ENCODE measurements at regions not wholly inside any gene's neighbourhood (a gene's known extent, or its start where the extent isn't known, plus 50 kb on each side); places are given as distances from the start of the nearest gene placed in this dataset.
"Not testable (repeated sequence)": the region's sequence is repeated elsewhere in the genome, so short reads cannot be mapped to it uniquely, and the experiment has no call there.

GRCh38 chr21:14040386-14040785 lies 170.4 kb downstream of the LIPI start:
- H3K4me1 ChIP-seq (ENCODE audit: insufficient read depth, low read length), result no peaks in the 10 kb centered on the region
- no peak overlapping the region for H3K9ac ChIP-seq (ENCODE audit: insufficient read depth, low read depth, low read length)
- DNase-seq (ENCODE audit: low spot score), result no peak
- H3K27ac ChIP-seq (ENCODE audit: extremely low read length, insufficient read depth, low read length), result no peak overlapping the region
- no peak for ATAC-seq
- no peaks in the 10 kb centered on the region for H3K27me3 ChIP-seq (ENCODE audit: control insufficient read depth in 1 of 2, insufficient read depth in 2 of 2, low read length in 2 of 2)
- intact Hi-C loops (cut with micrococcal nuclease; ENCODE audit: unreplicated experiment), result no loop called here
- no peaks in the 10 kb centered on the region for H3K36me3 ChIP-seq (replicated peaks in 1 of 2; ENCODE audit: control insufficient read depth in 1 of 2, insufficient read depth in 2 of 2, low read length in 2 of 2)
- ChIA-PET POLR2A (no interaction called here), CTCF (ENCODE audit: low intra/inter-chr PET ratio, low total read pairs) (no interaction called here)
- peaks cover 2% of the 10 kb centered on the region for H3K79me2 ChIP-seq (ENCODE audit: insufficient read depth, low read length)
- in situ Hi-C loops (cut with HindIII; ENCODE audit: extremely low pct_ligation_motif_present, low pct_unique_long_range_greater_than_20kb), result no loop called here
- H3K4me2 ChIP-seq (ENCODE audit: low read depth, low read length), result no peak overlapping the region
- no peak for FAIRE-seq
- no peaks in the 10 kb centered on the region for H4K20me1 ChIP-seq (ENCODE audit: insufficient read depth, low read length)
- TF ChIP-seq ZBTB37 (CRISPR knock-in tag; IDR thresholded peaks at IDR 0.05), result no peak
- no TSS peak for BruUV-seq (replicated peaks)
- H2AFZ ChIP-seq (ENCODE audit: low read length), result no peak overlapping the region
- H3K4me3 ChIP-seq (replicated peaks in 1 of 3; ENCODE audit: insufficient read depth in 1 of 3, low read depth in 2 of 3, low read length in 3 of 3), result no peak overlapping the region
- no peaks in the 10 kb centered on the region for H3K9me3 ChIP-seq (ENCODE audit: low read length)
- 92% methylated on average over 2 of the region's 2 CpGs for WGBS (ENCODE audit: low lambda C conversion rate)

GRCh38 chr21:14028619-14029018 lies 182.1 kb downstream of the LIPI start:
- in situ Hi-C loops (cut with HindIII; ENCODE audit: extremely low pct_ligation_motif_present, low pct_unique_long_range_greater_than_20kb); H3K27me3 ChIP-seq (ENCODE audit: control insufficient read depth in 1 of 2, insufficient read depth in 2 of 2, low read length in 2 of 2); DNase-seq (ENCODE audit: low spot score); H4K20me1 ChIP-seq (ENCODE audit: insufficient read depth, low read length); H3K9me3 ChIP-seq (ENCODE audit: low read length); H2AFZ ChIP-seq (ENCODE audit: low read length); H3K27ac ChIP-seq (ENCODE audit: extremely low read length, insufficient read depth, low read length); BruUV-seq (replicated peaks); H3K79me2 ChIP-seq (ENCODE audit: insufficient read depth, low read length); H3K4me3 ChIP-seq (replicated peaks in 1 of 3; ENCODE audit: insufficient read depth in 1 of 3, low read depth in 2 of 3, low read length in 3 of 3); FAIRE-seq; POLR2A ChIA-PET; H3K9ac ChIP-seq (ENCODE audit: insufficient read depth, low read depth, low read length); CTCF ChIA-PET (ENCODE audit: low intra/inter-chr PET ratio, low total read pairs); ATAC-seq; H3K36me3 ChIP-seq (replicated peaks in 1 of 2; ENCODE audit: control insufficient read depth in 1 of 2, insufficient read depth in 2 of 2, low read length in 2 of 2); intact Hi-C loops (cut with micrococcal nuclease; ENCODE audit: unreplicated experiment): not testable (repeated sequence)
- Histone ChIP-seq H3K4me2 (ENCODE audit: low read depth, low read length) (0 out of 2 replicates have a peak overlapping the region, but pooled peaks have one; percentile 12), H3K4me1 (ENCODE audit: insufficient read depth, low read length) (peaks cover 13% of the 10 kb centered on the region; the same call in 1 of the 2 replicates)
- WGBS (ENCODE audit: low lambda C conversion rate), result 84% methylated on average over 2 of the region's 2 CpGs
